GM10248 (cell line): ENCODE measurements at regions not wholly inside any gene's neighbourhood (a gene's known extent, or its start where the extent isn't known, plus 50 kb on each side); places are given as distances from the start of the nearest gene placed in this dataset.

Experiments
- CTCF ChIA-PET: fragments of 300-600 bp; sonication (Branson Sonifier 250); formaldehyde crosslinking; extraction: SDS; loops from one replicate; lab custom pipeline; 2021; ENCODE audit warnings: antibody characterized with exemption; lab: Yijun Ruan, JAX
- POLR2A ChIA-PET: fragments of 350-650 bp; sonication (Branson Sonifier 250); formaldehyde crosslinking; extraction: SDS; loops from one replicate; lab custom pipeline; 2020; ENCODE audit warnings: antibody characterized with exemption; lab: Yijun Ruan, JAX
- DNase-seq: peaks from one replicate; pipeline ENCODE4 v3.0.0; 2012; ENCODE audit errors: extremely low spot score
- TF ChIP-seq, protein P1 (sequence below): IDR thresholded peaks from 2 replicates; pipeline ENCODE4 v1.5.1; 2012; ENCODE audit warnings: mild to moderate bottlenecking, low read depth; ENCODE audit errors: extremely low read depth, missing control alignments, control extremely low read depth

- CTCF ChIA-PET = interaction anchor here (1.0 kb wide), 1 partner anchor 20 kb away, joined by 4 read pairs; no protein-coding TSS in a partner anchor
- TF ChIP-seq, protein P1, sequence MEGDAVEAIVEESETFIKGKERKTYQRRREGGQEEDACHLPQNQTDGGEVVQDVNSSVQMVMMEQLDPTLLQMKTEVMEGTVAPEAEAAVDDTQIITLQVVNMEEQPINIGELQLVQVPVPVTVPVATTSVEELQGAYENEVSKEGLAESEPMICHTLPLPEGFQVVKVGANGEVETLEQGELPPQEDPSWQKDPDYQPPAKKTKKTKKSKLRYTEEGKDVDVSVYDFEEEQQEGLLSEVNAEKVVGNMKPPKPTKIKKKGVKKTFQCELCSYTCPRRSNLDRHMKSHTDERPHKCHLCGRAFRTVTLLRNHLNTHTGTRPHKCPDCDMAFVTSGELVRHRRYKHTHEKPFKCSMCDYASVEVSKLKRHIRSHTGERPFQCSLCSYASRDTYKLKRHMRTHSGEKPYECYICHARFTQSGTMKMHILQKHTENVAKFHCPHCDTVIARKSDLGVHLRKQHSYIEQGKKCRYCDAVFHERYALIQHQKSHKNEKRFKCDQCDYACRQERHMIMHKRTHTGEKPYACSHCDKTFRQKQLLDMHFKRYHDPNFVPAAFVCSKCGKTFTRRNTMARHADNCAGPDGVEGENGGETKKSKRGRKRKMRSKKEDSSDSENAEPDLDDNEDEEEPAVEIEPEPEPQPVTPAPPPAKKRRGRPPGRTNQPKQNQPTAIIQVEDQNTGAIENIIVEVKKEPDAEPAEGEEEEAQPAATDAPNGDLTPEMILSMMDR = no peak
- POLR2A ChIA-PET = no interaction called here
- no peak for DNase-seq
These were observed 260.1 kb upstream of the OR4E1 start for GRCh38 chr14:21933681-21934080.

- POLR2A ChIA-PET = no interaction called here
- CTCF ChIA-PET = no interaction called here
- TF ChIP-seq, protein P1 = no peak
- DNase-seq = no peak
These were observed 250.9 kb upstream of the OR4E1 start for GRCh38 chr14:21924479-21924878.

DNA sequence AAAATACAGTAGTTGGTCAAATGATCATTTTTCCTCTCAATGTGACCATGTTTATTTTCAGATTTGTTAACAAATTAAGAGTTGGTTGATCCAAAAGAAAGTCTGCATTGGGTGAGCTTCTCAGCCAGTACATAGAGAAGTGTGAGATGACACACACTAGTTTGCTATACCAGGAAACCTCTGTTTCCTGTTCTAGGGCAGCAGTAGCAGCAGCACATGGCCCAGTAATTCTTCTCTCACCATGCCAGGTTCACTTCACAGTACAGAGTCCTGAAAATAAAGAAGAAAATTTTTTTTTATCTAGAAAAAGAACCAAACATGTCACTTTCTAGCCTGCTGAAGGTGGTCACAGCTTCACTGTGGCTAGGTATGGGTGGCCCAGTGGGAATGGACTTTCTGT, 250.2 kb upstream of the OR4E1 start:
- TF ChIP-seq, protein P1 = no peak
- DNase-seq = no peak
- CTCF ChIA-PET = no interaction called here
- POLR2A ChIA-PET = no interaction called here

DNA sequence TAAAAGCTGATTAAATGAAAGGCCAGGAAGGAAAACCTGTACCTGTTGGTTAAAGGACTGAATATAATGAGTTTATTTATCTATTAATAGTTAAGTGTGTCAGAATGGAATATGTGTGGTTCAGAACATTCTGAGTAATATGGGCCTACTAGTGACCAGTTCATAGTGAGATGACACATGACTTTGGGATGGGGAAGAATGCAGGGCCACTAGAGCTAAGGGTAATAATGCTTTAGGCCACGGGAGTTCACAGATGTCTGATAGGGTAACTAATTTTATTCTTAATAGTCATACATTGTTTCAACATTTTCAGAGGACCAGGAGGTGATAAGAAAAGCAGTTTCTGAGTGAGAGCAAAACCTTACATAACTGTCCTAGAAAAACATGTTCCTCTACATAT, 247.8 kb upstream of the OR4E1 start:
- ChIA-PET CTCF (interaction anchor here (0.6 to 2.4 kb wide), 7 partner anchors 8 to 383 kb away, joined by 3 to 10 read pairs (median 4); no protein-coding TSS in a partner anchor), POLR2A (no interaction called here)
- TF ChIP-seq, protein P1 = no peak
- no peak for DNase-seq

- ChIA-PET CTCF (interaction anchor here (0.7 to 2.8 kb wide), 21 partner anchors 11 to 275 kb away, joined by 3 to 14 read pairs (median 4); no protein-coding TSS in a partner anchor), POLR2A (no interaction called here)
- DNase-seq = peak; percentile 17
- TF ChIP-seq, protein P1 = peak; percentile 90
These were observed 244.2 kb upstream of the OR4E1 start for GRCh38 chr14:21917699-21918436.

GRCh38 chr14:21915826-21916225, 242.2 kb upstream of the OR4E1 start:
- ChIA-PET CTCF (interaction anchor here (1.6 to 3.3 kb wide), 3 partner anchors 10 to 63 kb away, joined by 3 to 19 read pairs (median 11); no protein-coding TSS in a partner anchor), POLR2A (no interaction called here)
- TF ChIP-seq, protein P1 = no peak
- DNase-seq = no peak
